Type B pancreatic cell (in vitro differentiated cells): ENCODE measurements at regions not wholly inside any gene's neighbourhood (a gene's known extent, or its start where the extent isn't known, plus 50 kb on each side); places are given as distances from the start of the nearest gene placed in this dataset.

ENCODE experiments used
- DNase-seq: peaks from one replicate; pipeline ENCODE4 v3.0.0; 2021; ENCODE audit warnings: mixed read lengths; ENCODE audit not compliant: unreplicated experiment; ENCODE audit errors: extremely low spot score
- H3K27ac Mint-ChIP-seq: 2 replicates; pipeline ENCODE4 v1.8.0; 2021; ENCODE audit warnings: mild to moderate bottlenecking, mixed read lengths
- H3K27me3 Mint-ChIP-seq: 2 replicates; pipeline ENCODE4 v1.8.0; 2021; ENCODE audit warnings: mixed read lengths
- H3K36me3 Mint-ChIP-seq: 2 replicates; pipeline ENCODE4 v1.8.0; 2021; ENCODE audit warnings: mixed read lengths
- H3K4me1 Mint-ChIP-seq: one replicate; pipeline ENCODE4 v1.8.0; 2021; ENCODE audit warnings: mixed read lengths; ENCODE audit not compliant: unreplicated experiment
- H3K4me3 Mint-ChIP-seq: 2 replicates; pipeline ENCODE4 v1.8.0; 2021; ENCODE audit warnings: mild to moderate bottlenecking, mixed read lengths
- H3K9me3 Mint-ChIP-seq: 2 replicates; pipeline ENCODE4 v1.8.0; 2021; ENCODE audit warnings: mixed read lengths
- TF ChIP-seq, protein P1 (sequence below): fragments of 200-600 bp; sonication (generic); conservative IDR thresholded peaks from 2 replicates; pipeline ENCODE4 v1.5.0; 2021; ENCODE audit warnings: antibody characterized with exemption, mild to moderate bottlenecking

- TF ChIP-seq, protein P1, sequence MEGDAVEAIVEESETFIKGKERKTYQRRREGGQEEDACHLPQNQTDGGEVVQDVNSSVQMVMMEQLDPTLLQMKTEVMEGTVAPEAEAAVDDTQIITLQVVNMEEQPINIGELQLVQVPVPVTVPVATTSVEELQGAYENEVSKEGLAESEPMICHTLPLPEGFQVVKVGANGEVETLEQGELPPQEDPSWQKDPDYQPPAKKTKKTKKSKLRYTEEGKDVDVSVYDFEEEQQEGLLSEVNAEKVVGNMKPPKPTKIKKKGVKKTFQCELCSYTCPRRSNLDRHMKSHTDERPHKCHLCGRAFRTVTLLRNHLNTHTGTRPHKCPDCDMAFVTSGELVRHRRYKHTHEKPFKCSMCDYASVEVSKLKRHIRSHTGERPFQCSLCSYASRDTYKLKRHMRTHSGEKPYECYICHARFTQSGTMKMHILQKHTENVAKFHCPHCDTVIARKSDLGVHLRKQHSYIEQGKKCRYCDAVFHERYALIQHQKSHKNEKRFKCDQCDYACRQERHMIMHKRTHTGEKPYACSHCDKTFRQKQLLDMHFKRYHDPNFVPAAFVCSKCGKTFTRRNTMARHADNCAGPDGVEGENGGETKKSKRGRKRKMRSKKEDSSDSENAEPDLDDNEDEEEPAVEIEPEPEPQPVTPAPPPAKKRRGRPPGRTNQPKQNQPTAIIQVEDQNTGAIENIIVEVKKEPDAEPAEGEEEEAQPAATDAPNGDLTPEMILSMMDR: no peak
- Mint-ChIP-seq H3K4me1 (no peaks in the 10 kb centered on the region), H3K4me3 (no peak overlapping the region), H3K27ac (no peak overlapping the region), H3K9me3 (peaks cover 13% of the 10 kb centered on the region), H3K27me3 (peaks cover 2% of the 10 kb centered on the region), H3K36me3 (no peaks in the 10 kb centered on the region)
- no peak for DNase-seq
These were observed 521.9 kb downstream of the TBC1D22A start for GRCh38 chr22:47284360-47284759.

DNA sequence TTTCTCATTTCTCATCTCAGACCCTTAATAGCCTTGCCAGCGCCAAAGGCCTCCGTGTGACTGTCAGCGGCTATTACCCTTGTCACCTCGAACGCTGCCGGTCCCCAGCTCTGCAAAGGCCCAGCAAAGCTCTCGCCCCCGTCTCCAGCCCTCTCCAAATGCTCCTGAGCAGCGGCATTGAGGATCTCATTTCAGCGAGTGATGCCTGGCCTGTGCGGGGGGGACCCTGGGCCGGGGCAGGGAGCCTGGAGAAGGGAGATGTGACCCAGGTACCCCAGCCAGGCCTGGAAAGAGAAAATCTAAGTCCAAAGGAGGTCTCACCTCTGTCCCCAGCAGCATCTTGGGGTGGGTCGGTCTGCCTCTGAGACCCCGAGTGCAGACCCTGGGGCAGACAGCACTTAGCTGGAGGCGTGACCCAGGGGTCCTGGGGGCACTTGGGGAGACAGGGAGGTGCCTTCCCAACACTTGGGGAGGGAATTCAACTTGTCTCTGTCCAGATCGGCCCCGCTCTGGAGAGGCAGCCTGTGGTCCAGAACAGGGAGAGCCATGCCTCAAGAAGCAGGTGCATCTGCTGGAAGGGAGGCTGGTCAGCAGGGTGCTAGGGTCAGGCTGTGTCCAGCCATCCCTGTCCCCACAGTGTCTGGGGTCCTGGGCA lies 521.3 kb downstream of the TBC1D22A start:
- no peaks in the 10 kb centered on the region for H3K4me1 Mint-ChIP-seq
- TF ChIP-seq, protein P1: no peak
- H3K9me3 Mint-ChIP-seq: peaks cover 13% of the 10 kb centered on the region
- H3K27ac Mint-ChIP-seq: no peak overlapping the region
- H3K27me3 Mint-ChIP-seq: peaks cover 2% of the 10 kb centered on the region
- H3K4me3 Mint-ChIP-seq: no peak overlapping the region
- no peak for DNase-seq
- no peaks in the 10 kb centered on the region for H3K36me3 Mint-ChIP-seq

- Mint-ChIP-seq H3K4me1 (no peaks in the 10 kb centered on the region), H3K9me3 (peaks cover 7% of the 10 kb centered on the region), H3K27me3 (peaks cover 2% of the 10 kb centered on the region), H3K36me3 (no peaks in the 10 kb centered on the region), H3K4me3 (no peak overlapping the region), H3K27ac (no peak overlapping the region)
- TF ChIP-seq, protein P1: no peak
- DNase-seq: no peak
These were observed 520.4 kb downstream of the TBC1D22A start for GRCh38 chr22:47282851-47283250.

DNA sequence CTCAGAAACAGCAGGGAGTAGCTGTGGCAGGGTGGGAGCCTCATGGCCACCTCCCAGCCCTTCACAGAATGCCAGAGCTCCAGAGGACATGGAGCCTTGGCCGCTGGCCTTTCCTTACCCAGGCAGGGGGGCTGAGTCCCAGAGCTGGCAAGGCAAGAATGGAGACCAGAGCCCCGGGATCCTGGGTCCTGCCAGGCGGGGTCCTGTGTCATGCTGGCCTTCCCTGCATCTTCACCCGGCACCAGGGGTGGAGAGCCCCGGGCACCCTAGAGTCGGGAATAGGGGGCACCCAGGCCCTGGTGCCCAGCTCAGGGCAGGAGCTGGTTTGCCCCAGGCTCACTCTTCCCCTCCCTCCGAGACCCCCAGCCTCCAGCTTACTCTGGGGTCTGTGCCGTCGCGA lies 519.9 kb downstream of the TBC1D22A start:
- TF ChIP-seq, protein P1: no peak
- Mint-ChIP-seq H3K9me3 (peaks cover 4% of the 10 kb centered on the region), H3K36me3 (no peaks in the 10 kb centered on the region)

GRCh38 chr22:47281126-47282106 lies 519.0 kb downstream of the TBC1D22A start:
- peaks cover 4% of the 10 kb centered on the region for H3K9me3 Mint-ChIP-seq
- H3K27ac Mint-ChIP-seq: no peak overlapping the region
- no peaks in the 10 kb centered on the region for H3K36me3 Mint-ChIP-seq
- DNase-seq: no peak
- H3K4me1 Mint-ChIP-seq: no peaks in the 10 kb centered on the region
- TF ChIP-seq, protein P1: no peak
- no peak overlapping the region for H3K4me3 Mint-ChIP-seq
- H3K27me3 Mint-ChIP-seq: peaks cover 2% of the 10 kb centered on the region

More for the DNA sequence above, 519.9 kb downstream of the TBC1D22A start:
- Mint-ChIP-seq H3K4me3 (no peak overlapping the region), H3K27me3 (peaks cover 2% of the 10 kb centered on the region), H3K27ac (no peak overlapping the region), H3K4me1 (no peaks in the 10 kb centered on the region)
- DNase-seq: no peak
